Tibial artery (tissue), 4 donors: ENCODE measurements at regions not wholly inside any gene's neighbourhood (a gene's known extent, or its start where the extent isn't known, plus 50 kb on each side); places are given as distances from the start of the nearest gene placed in this dataset.
"Not testable (repeated sequence)": the region's sequence is repeated elsewhere in the genome, so short reads cannot be mapped to it uniquely, and the experiment has no call there.

ENCODE experiments used
- DNase-seq, 2 donors: peaks; one replicate each; pipeline ENCODE4 v3.0.0-alpha.2; 2019
- H3K27ac ChIP-seq, 2 donors: fragments of 200-600 bp; sonication (generic) in 1 of 2; 1 replicate in 1 of 2; 2 replicates in 1 of 2; pipeline ENCODE4 v1.5.1; 2018 to 2019; ENCODE audit warnings: mild to moderate bottlenecking in 1 of 2
- H3K27me3 ChIP-seq, 2 donors: fragments of 200-600 bp; sonication (generic) in 1 of 2; one replicate each; pipeline versions ENCODE4 v1.5.1 to v1.6.0; 2016 to 2019
- H3K36me3 ChIP-seq, 3 donors: fragments of 200-600 bp; sonication (generic) in 2 of 3; one replicate each; pipeline ENCODE4 v1.5.1; 2016 to 2019; ENCODE audit warnings: mild to moderate bottlenecking in 2 of 3
- H3K4me1 ChIP-seq, 4 donors: fragments of 200-600 bp; sonication (generic) in 2 of 4; 1 replicate in 3 of 4; 2 replicates in 1 of 4; pipeline ENCODE4 v1.5.1; 2016 to 2019
- H3K4me3 ChIP-seq, 2 donors: fragments of 200-600 bp; sonication (generic) in 1 of 2; 1 replicate in 1 of 2; 2 replicates in 1 of 2; pipeline ENCODE4 v1.5.1; 2018 to 2019; ENCODE audit warnings: mild to moderate bottlenecking in 2 of 2
- H3K9me3 ChIP-seq, 3 donors: fragments of 200-600 bp; sonication (generic) in 1 of 3; one replicate each; pipeline ENCODE4 v1.5.1; 2016 to 2019
- CTCF ChIP-seq, 2 experiments: fragments of 200-600 bp in 1 of 2; fragments of 450-650 bp in 1 of 2; IDR thresholded peaks; one replicate each; pipeline ENCODE4 v1.5.1; 2017 to 2019; ENCODE audit warnings: antibody characterized with exemption in 2 of 2, mild to moderate bottlenecking in 1 of 2, moderate library complexity in 1 of 2
- intact Hi-C: fragments of 100-400 bp; cut with DNase I; formaldehyde crosslinking; loops from one replicate; pipeline ENCODE4 v1.15.0; 2023; ENCODE audit warnings: low total_unique reads

DNA sequence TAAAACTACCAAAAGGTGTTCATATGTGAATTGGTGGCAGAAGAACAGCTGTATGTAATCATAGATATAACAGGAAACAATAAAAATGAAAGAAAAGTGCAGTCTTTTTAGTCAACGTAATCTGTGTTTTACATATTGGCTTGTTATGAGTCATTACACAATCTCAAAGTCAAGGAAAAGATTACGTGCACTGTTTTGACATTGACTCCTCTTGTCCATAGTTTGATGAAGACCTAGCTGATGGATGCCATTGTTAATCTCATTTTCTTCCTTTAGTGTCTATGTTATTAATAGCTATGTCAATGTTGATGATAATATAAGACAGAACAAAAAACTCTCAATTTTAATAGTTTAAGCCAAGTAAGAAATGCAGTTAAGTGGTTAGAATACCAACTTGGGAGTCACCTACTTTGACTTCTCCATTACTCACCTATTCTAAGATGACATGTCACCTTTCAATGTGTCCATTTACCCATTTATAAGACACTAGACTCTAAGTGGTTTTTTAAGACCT, 84.5 kb upstream of the SAMSN1 start:
- Histone ChIP-seq H3K27me3 (no peaks in the 10 kb centered on the region), H3K4me3 (no peak overlapping the region), H3K4me1 (no peaks in the 10 kb centered on the region), H3K9me3 (no peaks in the 10 kb centered on the region), H3K36me3 (no peaks in the 10 kb centered on the region), H3K27ac (no peak overlapping the region)
- intact Hi-C loops = no loop called here
- no peak for TF ChIP-seq CTCF (IDR thresholded peaks at IDR 0.05)
- no peak for DNase-seq

GRCh38 chr21:14629461-14629860, 83.3 kb upstream of the SAMSN1 start:
- Histone ChIP-seq H3K4me3 (no peak overlapping the region), H3K27me3 (no peaks in the 10 kb centered on the region), H3K27ac (no peak overlapping the region), H3K36me3 (no peaks in the 10 kb centered on the region), H3K9me3 (no peaks in the 10 kb centered on the region), H3K4me1 (no peaks in the 10 kb centered on the region)
- intact Hi-C loops = no loop called here
- DNase-seq = no peak
- TF ChIP-seq CTCF (IDR thresholded peaks at IDR 0.05) = no peak

- H3K27me3 ChIP-seq, H3K4me1 ChIP-seq, H3K9me3 ChIP-seq, intact Hi-C loops, H3K4me3 ChIP-seq, DNase-seq, H3K36me3 ChIP-seq, H3K27ac ChIP-seq: not testable (repeated sequence)
Observed at GRCh38 chr21:14623079-14623478, 77.0 kb upstream of the SAMSN1 start.

DNA sequence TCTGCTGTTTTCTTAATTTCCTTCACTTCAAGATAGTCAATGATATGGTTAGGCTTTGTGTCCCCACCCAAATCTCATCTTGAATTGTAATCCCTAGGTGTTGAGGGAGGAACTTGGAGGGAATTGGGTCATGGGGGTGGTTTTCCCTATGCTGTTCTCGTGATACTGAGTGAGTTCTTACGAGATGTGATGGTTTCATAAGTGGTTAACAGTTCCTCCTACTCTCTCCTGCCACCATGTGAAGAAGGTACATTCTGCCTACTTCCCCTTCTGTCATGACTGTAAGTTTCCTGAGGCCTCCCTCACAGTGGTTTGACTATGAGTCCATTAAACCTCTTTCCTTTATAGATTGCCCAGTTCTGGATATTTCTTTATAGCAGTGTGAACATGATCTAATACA, 74.0 kb upstream of the SAMSN1 start:
- no peaks in the 10 kb centered on the region for H3K4me1 ChIP-seq
- DNase-seq = no peak
- H3K9me3 ChIP-seq = no peaks in the 10 kb centered on the region
- H3K4me3 ChIP-seq = no peak overlapping the region
- H3K27ac ChIP-seq = no peak overlapping the region
- intact Hi-C loops = no loop called here
- H3K36me3 ChIP-seq = no peaks in the 10 kb centered on the region
- no peak for TF ChIP-seq CTCF (IDR thresholded peaks at IDR 0.05)
- no peaks in the 10 kb centered on the region for H3K27me3 ChIP-seq

DNA sequence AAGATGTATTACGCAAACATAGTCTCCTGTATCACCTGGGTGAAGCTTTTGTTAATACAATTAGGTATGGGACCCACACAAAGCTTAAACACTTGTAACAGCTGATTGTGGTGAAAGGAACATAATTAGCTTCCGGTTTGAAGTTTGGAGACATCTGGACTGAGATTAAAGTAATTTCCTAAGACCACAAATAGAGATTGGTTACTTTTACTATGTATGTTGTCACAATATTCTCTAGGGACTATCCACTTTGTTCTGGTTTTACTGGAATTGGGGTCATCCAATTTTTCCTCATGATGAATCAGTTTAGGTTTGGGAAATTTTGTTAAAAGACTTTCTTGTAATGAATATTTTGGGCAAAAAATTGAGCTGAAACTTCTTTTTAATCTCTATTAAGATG, 71.8 kb upstream of the SAMSN1 start:
- no peaks in the 10 kb centered on the region for H3K27me3 ChIP-seq
- no peaks in the 10 kb centered on the region for H3K36me3 ChIP-seq
- H3K4me1 ChIP-seq = no peaks in the 10 kb centered on the region
- no peak for TF ChIP-seq CTCF (IDR thresholded peaks at IDR 0.05)
- H3K9me3 ChIP-seq = no peaks in the 10 kb centered on the region
- no peak overlapping the region for H3K27ac ChIP-seq
- H3K4me3 ChIP-seq = no peak overlapping the region
- DNase-seq = no peak
- intact Hi-C loops = no loop called here

DNA sequence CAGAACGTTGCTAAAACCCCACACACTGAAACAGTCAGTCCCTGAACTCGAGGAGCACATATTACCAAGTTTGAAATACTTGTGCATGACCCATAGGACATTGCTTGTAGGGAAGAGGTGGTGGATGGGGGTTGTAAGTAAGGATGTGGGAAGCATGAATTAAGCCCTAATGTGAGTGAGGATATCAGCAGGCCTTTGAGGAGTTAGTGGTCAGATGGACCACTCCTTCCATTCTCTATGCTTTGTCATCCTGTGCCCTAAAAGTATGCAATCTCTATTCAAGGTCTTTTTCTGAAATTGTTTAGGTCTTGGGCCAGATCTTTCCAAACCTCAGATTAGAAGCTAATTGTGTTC, 70.9 kb upstream of the SAMSN1 start:
- no peaks in the 10 kb centered on the region for H3K4me1 ChIP-seq
- no peaks in the 10 kb centered on the region for H3K9me3 ChIP-seq
- no peaks in the 10 kb centered on the region for H3K36me3 ChIP-seq
- H3K4me3 ChIP-seq = no peak overlapping the region
- no peak for TF ChIP-seq CTCF (IDR thresholded peaks at IDR 0.05)
- intact Hi-C loops = no loop called here
- no peak for DNase-seq
- H3K27ac ChIP-seq = no peak overlapping the region
- no peaks in the 10 kb centered on the region for H3K27me3 ChIP-seq
